ENCODE measurements at regions not wholly inside any gene's neighbourhood (a gene's known extent, or its start where the extent isn't known, plus 50 kb on each side); places are given as distances from the start of the nearest gene placed in this dataset.
A peak's percentile ranks its signal among the peaks of the same experiment; 100 is the strongest.

- Mint-ChIP-seq H3K36me3 (no peaks in the 10 kb centered on the region), H3K4me1 (ENCODE audit: low read depth) (no peaks in the 10 kb centered on the region)
Observed at GRCh38 chr10:4094751-4095150, 309.7 kb upstream of the KLF6 start.

GRCh38 chr10:4093438-4093837 lies 308.4 kb upstream of the KLF6 start:
- no peak overlapping the region for H3K4me3 Mint-ChIP-seq
- no peaks in the 10 kb centered on the region for H3K4me1 Mint-ChIP-seq (ENCODE audit: low read depth)
- no peaks in the 10 kb centered on the region for H3K27me3 Mint-ChIP-seq
- H3K36me3 Mint-ChIP-seq, result no peaks in the 10 kb centered on the region
- H3K27ac Mint-ChIP-seq, result no peak overlapping the region
- no peaks in the 10 kb centered on the region for H3K9me3 Mint-ChIP-seq (ENCODE audit: low read depth)

More at GRCh38 chr10:4094751-4095150, 309.7 kb upstream of the KLF6 start:
- Mint-ChIP-seq H3K27me3 (no peaks in the 10 kb centered on the region), H3K27ac (no peak overlapping the region), H3K9me3 (ENCODE audit: low read depth) (no peaks in the 10 kb centered on the region), H3K4me3 (no peak overlapping the region)

- Mint-ChIP-seq H3K27me3 (no peaks in the 10 kb centered on the region), H3K9me3 (ENCODE audit: low read depth) (no peaks in the 10 kb centered on the region), H3K27ac (no peak overlapping the region), H3K4me3 (no peak overlapping the region), H3K36me3 (no peaks in the 10 kb centered on the region), H3K4me1 (ENCODE audit: low read depth) (peaks cover 3% of the 10 kb centered on the region)
Observed at GRCh38 chr10:4088354-4089066, 303.5 kb upstream of the KLF6 start.

GRCh38 chr10:4086131-4086898 lies 301.3 kb upstream of the KLF6 start:
- H3K27me3 Mint-ChIP-seq, result no peaks in the 10 kb centered on the region
- H3K27ac Mint-ChIP-seq, result no peak overlapping the region
- H3K4me1 Mint-ChIP-seq (ENCODE audit: low read depth), result peaks cover 9% of the 10 kb centered on the region
- no peak overlapping the region for H3K4me3 Mint-ChIP-seq
- H3K36me3 Mint-ChIP-seq, result no peaks in the 10 kb centered on the region
- no peaks in the 10 kb centered on the region for H3K9me3 Mint-ChIP-seq (ENCODE audit: low read depth)

GRCh38 chr10:4083509-4084003 lies 298.5 kb upstream of the KLF6 start:
- no peak overlapping the region for H3K4me3 Mint-ChIP-seq
- no peaks in the 10 kb centered on the region for H3K36me3 Mint-ChIP-seq
- no peaks in the 10 kb centered on the region for H3K27me3 Mint-ChIP-seq
- no peaks in the 10 kb centered on the region for H3K9me3 Mint-ChIP-seq (ENCODE audit: low read depth)
- peaks cover 27% of the 10 kb centered on the region for H3K4me1 Mint-ChIP-seq (ENCODE audit: low read depth)
- no peak overlapping the region for H3K27ac Mint-ChIP-seq

- H3K4me3 Mint-ChIP-seq, result no peak overlapping the region
- peaks cover 26% of the 10 kb centered on the region for H3K4me1 Mint-ChIP-seq (ENCODE audit: low read depth)
- no peaks in the 10 kb centered on the region for H3K36me3 Mint-ChIP-seq
- H3K27ac Mint-ChIP-seq, result no peak overlapping the region
- H3K27me3 Mint-ChIP-seq, result no peaks in the 10 kb centered on the region
- no peaks in the 10 kb centered on the region for H3K9me3 Mint-ChIP-seq (ENCODE audit: low read depth)
Observed at GRCh38 chr10:4082861-4083260, 297.9 kb upstream of the KLF6 start.

- Mint-ChIP-seq H3K27me3 (no peaks in the 10 kb centered on the region), H3K27ac (no peak overlapping the region), H3K4me1 (ENCODE audit: low read depth) (peaks cover 24% of the 10 kb centered on the region), H3K9me3 (ENCODE audit: low read depth) (no peaks in the 10 kb centered on the region), H3K36me3 (no peaks in the 10 kb centered on the region), H3K4me3 (no peak overlapping the region)
Observed at GRCh38 chr10:4081685-4082111, 296.7 kb upstream of the KLF6 start.

- H3K4me3 Mint-ChIP-seq, result no peak overlapping the region
- H3K4me1 Mint-ChIP-seq (ENCODE audit: low read depth), result peaks cover 25% of the 10 kb centered on the region
- H3K27ac Mint-ChIP-seq, result peak overlapping the region; percentile 18
- H3K36me3 Mint-ChIP-seq, result no peaks in the 10 kb centered on the region
- no peaks in the 10 kb centered on the region for H3K9me3 Mint-ChIP-seq (ENCODE audit: low read depth)
- no peaks in the 10 kb centered on the region for H3K27me3 Mint-ChIP-seq
Observed at GRCh38 chr10:4080225-4080805, 295.3 kb upstream of the KLF6 start.

- Mint-ChIP-seq H3K4me3 (no peak overlapping the region), H3K9me3 (ENCODE audit: low read depth) (no peaks in the 10 kb centered on the region), H3K27ac (no peak overlapping the region), H3K4me1 (ENCODE audit: low read depth) (peaks cover 30% of the 10 kb centered on the region), H3K27me3 (no peaks in the 10 kb centered on the region), H3K36me3 (no peaks in the 10 kb centered on the region)
Observed at GRCh38 chr10:4079803-4080202, 294.8 kb upstream of the KLF6 start.

GRCh38 chr10:4077804-4078203 lies 292.8 kb upstream of the KLF6 start:
- Mint-ChIP-seq H3K9me3 (ENCODE audit: low read depth) (no peaks in the 10 kb centered on the region), H3K4me1 (ENCODE audit: low read depth) (peaks cover 32% of the 10 kb centered on the region), H3K27me3 (no peaks in the 10 kb centered on the region), H3K27ac (no peak overlapping the region), H3K4me3 (no peak overlapping the region), H3K36me3 (no peaks in the 10 kb centered on the region)

GRCh38 chr10:4076983-4077382 lies 292.0 kb upstream of the KLF6 start:
- Mint-ChIP-seq H3K27ac (no peak overlapping the region), H3K27me3 (no peaks in the 10 kb centered on the region), H3K9me3 (ENCODE audit: low read depth) (no peaks in the 10 kb centered on the region), H3K4me1 (ENCODE audit: low read depth) (peaks cover 30% of the 10 kb centered on the region), H3K4me3 (no peak overlapping the region), H3K36me3 (no peaks in the 10 kb centered on the region)

- no peak overlapping the region for H3K27ac Mint-ChIP-seq
- no peak overlapping the region for H3K4me3 Mint-ChIP-seq
- peaks cover 20% of the 10 kb centered on the region for H3K4me1 Mint-ChIP-seq (ENCODE audit: low read depth)
- H3K36me3 Mint-ChIP-seq, result no peaks in the 10 kb centered on the region
- H3K27me3 Mint-ChIP-seq, result no peaks in the 10 kb centered on the region
- H3K9me3 Mint-ChIP-seq (ENCODE audit: low read depth), result no peaks in the 10 kb centered on the region
Observed at GRCh38 chr10:4075443-4075842, 290.4 kb upstream of the KLF6 start.

GRCh38 chr10:4074545-4075407 lies 289.8 kb upstream of the KLF6 start:
- Mint-ChIP-seq H3K4me1 (ENCODE audit: low read depth) (peaks cover 14% of the 10 kb centered on the region), H3K9me3 (ENCODE audit: low read depth) (no peaks in the 10 kb centered on the region), H3K27ac (no peak overlapping the region), H3K36me3 (no peaks in the 10 kb centered on the region), H3K4me3 (no peak overlapping the region), H3K27me3 (no peaks in the 10 kb centered on the region)

- Mint-ChIP-seq H3K27me3 (no peaks in the 10 kb centered on the region), H3K4me1 (ENCODE audit: low read depth) (peaks cover 8% of the 10 kb centered on the region), H3K9me3 (ENCODE audit: low read depth) (no peaks in the 10 kb centered on the region), H3K27ac (no peak overlapping the region), H3K36me3 (no peaks in the 10 kb centered on the region), H3K4me3 (no peak overlapping the region)
Observed at GRCh38 chr10:4073912-4074311, 288.9 kb upstream of the KLF6 start.

Data from activated naive CD8-positive, alpha-beta T cell (primary cell).